UCSD-AML1 (cell line): ENCODE measurements at regions not wholly inside any gene's neighbourhood (a gene's known extent, or its start where the extent isn't known, plus 50 kb on each side); places are given as distances from the start of the nearest gene placed in this dataset.

Experiments
- DNase-seq: peaks from one replicate; lab custom pipeline; 2025; ENCODE audit not compliant: unreplicated experiment; lab: John Stamatoyannopoulos, UW

GRCh38 chr15:91711384-91712033 is 142.0 kb upstream of the SLCO3A1 start:
- DNase-seq: no peak

GRCh38 chr15:91712286-91712685 is 141.2 kb upstream of the SLCO3A1 start:
- DNase-seq: no peak

GRCh38 chr15:91716536-91716935 is 137.0 kb upstream of the SLCO3A1 start:
- no peak for DNase-seq

- no peak for DNase-seq
These were observed 135.7 kb upstream of the SLCO3A1 start for GRCh38 chr15:91717811-91718210.

- no peak for DNase-seq
These were observed 129.5 kb upstream of the SLCO3A1 start for GRCh38 chr15:91723959-91724358.

GRCh38 chr15:91733661-91734060 is 119.8 kb upstream of the SLCO3A1 start:
- DNase-seq: no peak

- no peak for DNase-seq
These were observed 116.2 kb upstream of the SLCO3A1 start for GRCh38 chr15:91737151-91737818.

GRCh38 chr15:91741986-91742385 is 111.5 kb upstream of the SLCO3A1 start:
- DNase-seq: no peak

GRCh38 chr15:91751611-91752010 is 101.9 kb upstream of the SLCO3A1 start:
- DNase-seq: no peak

GRCh38 chr15:91752081-91752785 is 101.3 kb upstream of the SLCO3A1 start:
- no peak for DNase-seq

- no peak for DNase-seq
These were observed 93.9 kb upstream of the SLCO3A1 start for GRCh38 chr15:91759560-91759959.

- DNase-seq: no peak
These were observed 87.8 kb upstream of the SLCO3A1 start for GRCh38 chr15:91765660-91766059.

- no peak for DNase-seq
These were observed 84.0 kb upstream of the SLCO3A1 start for GRCh38 chr15:91769476-91769875.

- DNase-seq: no peak
These were observed 83.6 kb upstream of the SLCO3A1 start for GRCh38 chr15:91769894-91770293.

GRCh38 chr15:91776104-91776503 is 77.4 kb upstream of the SLCO3A1 start:
- DNase-seq: no peak

- no peak for DNase-seq
These were observed 73.5 kb upstream of the SLCO3A1 start for GRCh38 chr15:91779960-91780359.

- no peak for DNase-seq
These were observed 73.1 kb upstream of the SLCO3A1 start for GRCh38 chr15:91780387-91780786.

- no peak for DNase-seq
These were observed 71.3 kb upstream of the SLCO3A1 start for GRCh38 chr15:91782221-91782620.

- no peak for DNase-seq
These were observed 70.5 kb upstream of the SLCO3A1 start for GRCh38 chr15:91783008-91783407.

- no peak for DNase-seq
These were observed 70.1 kb upstream of the SLCO3A1 start for GRCh38 chr15:91783451-91783850.

- DNase-seq: no peak
These were observed 68.4 kb upstream of the SLCO3A1 start for GRCh38 chr15:91784973-91785709.

GRCh38 chr15:91787198-91787597 is 66.3 kb upstream of the SLCO3A1 start:
- DNase-seq: no peak
